Ovary (tissue), 7 donors: ENCODE measurements at regions not wholly inside any gene's neighbourhood (a gene's known extent, or its start where the extent isn't known, plus 50 kb on each side); places are given as distances from the start of the nearest gene placed in this dataset.

Source experiments
- DNase-seq, 5 donors: peaks; one replicate each; pipeline ENCODE4 v3.0.0-alpha.2; 2019 to 2020
- H3K27ac ChIP-seq, 2 donors: fragments of 200-600 bp; one replicate each; pipeline versions ENCODE4 v1.5.1 to v1.8.0; 2019 to 2022
- H3K27me3 ChIP-seq: fragments of 200-600 bp; one replicate; pipeline ENCODE4 v1.8.0; 2022
- H3K36me3 ChIP-seq: fragments of 200-600 bp; sonication (generic); one replicate; pipeline ENCODE4 v1.5.1; 2019
- H3K4me1 ChIP-seq: one replicate; pipeline ENCODE4 v1.8.1; 2013; ENCODE audit warnings: mild to moderate bottlenecking, moderate library complexity; ENCODE audit not compliant: insufficient read depth
- H3K4me3 ChIP-seq: fragments of 200-600 bp; sonication (generic); one replicate; pipeline ENCODE4 v1.5.1; 2017
- H3K9me3 ChIP-seq, 2 donors: fragments of 200-600 bp in 1 of 2; sonication (generic) in 1 of 2; one replicate each; pipeline versions ENCODE4 v1.5.1 to v1.8.1; 2013 to 2019; ENCODE audit warnings: mild to moderate bottlenecking in 1 of 2, moderate library complexity in 1 of 2
- EP300 ChIP-seq: sonication (generic); formaldehyde crosslinking; IDR thresholded peaks from one replicate; pipeline ENCODE4 v1.6.1; 2017; ENCODE audit warnings: antibody characterized with exemption
- POLR2A ChIP-seq: fragments of 450-650 bp; IDR thresholded peaks from one replicate; pipeline ENCODE4 v1.6.1; 2017; ENCODE audit warnings: antibody characterized with exemption, mild to moderate bottlenecking, moderate library complexity
- WGBS, 3 donors: extraction: QIAGEN DNeasy Blood & Tissue Kit in 1 of 3; methylation state at CpG; one replicate each; pipeline versions ENCODE4 v1.1.5 to v1.1.7; 2013 to 2017; 5-methylcytosine and 5-hydroxymethylcytosine counted together
- intact Hi-C, 4 donors: fragments of 100-400 bp; cut with DNase I; formaldehyde crosslinking; loops; one replicate each; pipeline versions ENCODE4 v1.11.0 to v1.15.1; 2022 to 2023
- TF ChIP-seq, protein P1 (sequence below), 3 donors: fragments of 450-650 bp in 2 of 3; fragments of 200-600 bp in 1 of 3; IDR thresholded peaks; one replicate each; pipeline versions ENCODE4 v1.5.1 to v1.8.0; 2016 to 2022; ENCODE audit warnings: antibody characterized with exemption in 3 of 3, mild to moderate bottlenecking in 1 of 3
- donor health status: DM: no; HTN: no; CAD: no; lungs with moderate emphysema.
- donor health status: DM: no; HTN: no; CAD: no.
- donor health status: Bipolar disorder and iron deficiency.
- donor health status: DM: no; HTN: no; CAD: no.
- donor health status: DM: yes; HTN: yes; CAD: no.

DNA sequence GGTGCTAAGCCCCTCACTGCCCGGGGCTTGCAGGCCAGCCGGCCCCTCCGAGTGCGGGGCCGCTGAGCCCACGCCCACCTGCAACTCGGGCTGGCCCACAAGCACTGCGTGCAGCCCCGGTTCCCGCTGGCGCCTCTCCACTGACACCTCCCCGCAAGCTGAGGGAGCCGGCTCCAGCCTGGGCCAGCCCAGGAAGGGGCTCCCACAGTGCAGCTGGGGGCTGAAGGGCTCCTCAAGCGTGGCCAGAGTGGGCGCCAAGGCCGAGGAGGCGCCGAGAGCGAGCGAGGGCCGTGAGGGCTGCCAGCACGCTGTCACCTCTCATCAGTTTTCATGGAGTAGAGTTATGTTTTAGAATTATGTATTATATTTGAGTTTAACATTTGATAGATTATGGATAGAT lies 176.5 kb upstream of the FAM78B start:
- 90 to 96% (median 91%) methylated on average over 18 to 22 of the region's 22 CpGs for WGBS, 3 donors

DNA sequence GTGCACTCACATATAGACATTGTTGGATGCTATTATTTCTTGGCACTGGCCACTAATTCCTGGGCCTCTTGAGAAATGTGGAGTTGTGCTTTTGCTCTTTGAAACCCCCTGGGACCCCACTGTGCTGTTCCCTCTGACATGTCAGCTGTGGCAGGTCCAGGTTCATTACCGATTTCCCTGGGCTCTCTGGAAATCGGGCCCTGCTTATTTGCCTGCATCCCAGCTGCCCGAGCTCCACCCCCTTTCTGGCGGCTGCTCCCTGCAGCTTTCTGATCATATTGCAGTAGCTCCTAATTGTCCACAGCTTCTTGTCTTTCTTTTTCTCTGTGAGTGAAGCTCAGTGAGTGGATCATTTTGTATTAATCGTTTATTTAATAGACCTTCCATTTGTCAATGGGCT lies 183.7 kb upstream of the FAM78B start:
- intact Hi-C loops, result no loop called here
- DNase-seq, result no peak
- 41 to 49% (median 45%) methylated on average over 5 of the region's 5 CpGs for WGBS, 3 donors
- no peak overlapping the region for H3K27ac ChIP-seq
- no peaks in the 10 kb centered on the region for H3K4me1 ChIP-seq
- TF ChIP-seq EP300 (no peak), POLR2A (no peak)
- TF ChIP-seq, protein P1, sequence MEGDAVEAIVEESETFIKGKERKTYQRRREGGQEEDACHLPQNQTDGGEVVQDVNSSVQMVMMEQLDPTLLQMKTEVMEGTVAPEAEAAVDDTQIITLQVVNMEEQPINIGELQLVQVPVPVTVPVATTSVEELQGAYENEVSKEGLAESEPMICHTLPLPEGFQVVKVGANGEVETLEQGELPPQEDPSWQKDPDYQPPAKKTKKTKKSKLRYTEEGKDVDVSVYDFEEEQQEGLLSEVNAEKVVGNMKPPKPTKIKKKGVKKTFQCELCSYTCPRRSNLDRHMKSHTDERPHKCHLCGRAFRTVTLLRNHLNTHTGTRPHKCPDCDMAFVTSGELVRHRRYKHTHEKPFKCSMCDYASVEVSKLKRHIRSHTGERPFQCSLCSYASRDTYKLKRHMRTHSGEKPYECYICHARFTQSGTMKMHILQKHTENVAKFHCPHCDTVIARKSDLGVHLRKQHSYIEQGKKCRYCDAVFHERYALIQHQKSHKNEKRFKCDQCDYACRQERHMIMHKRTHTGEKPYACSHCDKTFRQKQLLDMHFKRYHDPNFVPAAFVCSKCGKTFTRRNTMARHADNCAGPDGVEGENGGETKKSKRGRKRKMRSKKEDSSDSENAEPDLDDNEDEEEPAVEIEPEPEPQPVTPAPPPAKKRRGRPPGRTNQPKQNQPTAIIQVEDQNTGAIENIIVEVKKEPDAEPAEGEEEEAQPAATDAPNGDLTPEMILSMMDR (IDR thresholded peaks at IDR 0.05), result no peak
- H3K4me3 ChIP-seq, result no peak overlapping the region
- no peaks in the 10 kb centered on the region for H3K9me3 ChIP-seq
- H3K36me3 ChIP-seq, result no peaks in the 10 kb centered on the region
- H3K27me3 ChIP-seq, result no peaks in the 10 kb centered on the region

More for the DNA sequence above, 176.5 kb upstream of the FAM78B start:
- TF ChIP-seq EP300, result no peak
- TF ChIP-seq, protein P1 (IDR thresholded peaks at IDR 0.05), result no peak
- TF ChIP-seq POLR2A, result no peak
- no peaks in the 10 kb centered on the region for H3K4me1 ChIP-seq
- DNase-seq, result no peak
- intact Hi-C loops, result no loop called here
- H3K27ac ChIP-seq, result no peak overlapping the region
- H3K27me3 ChIP-seq, result no peaks in the 10 kb centered on the region
- no peaks in the 10 kb centered on the region for H3K9me3 ChIP-seq
- no peak overlapping the region for H3K4me3 ChIP-seq
- H3K36me3 ChIP-seq, result no peaks in the 10 kb centered on the region

DNA sequence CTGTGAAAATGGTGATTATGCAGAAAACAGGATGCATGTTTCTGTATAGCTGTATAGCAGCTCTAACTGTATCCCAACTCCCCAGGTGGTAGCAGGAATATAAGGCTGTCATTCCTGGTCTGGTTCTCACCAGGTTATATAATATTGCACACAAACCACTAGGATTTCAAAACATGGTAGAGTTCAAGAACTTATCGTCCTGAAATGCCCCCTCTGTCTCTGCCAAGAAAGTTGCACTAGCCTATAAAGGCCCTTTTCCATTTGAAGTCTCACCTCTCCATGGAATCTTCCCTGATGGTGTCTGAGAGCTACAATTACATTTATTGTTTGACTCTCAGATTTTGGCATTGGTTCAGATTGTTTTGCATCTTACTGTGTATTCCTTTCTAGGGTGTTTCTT lies 184.9 kb upstream of the FAM78B start:
- intact Hi-C loops, result no loop called here
- Histone ChIP-seq H3K9me3 (no peaks in the 10 kb centered on the region), H3K4me1 (no peaks in the 10 kb centered on the region), H3K36me3 (no peaks in the 10 kb centered on the region), H3K27ac (no peak overlapping the region), H3K27me3 (no peaks in the 10 kb centered on the region), H3K4me3 (no peak overlapping the region)
- TF ChIP-seq, protein P1 (IDR thresholded peaks at IDR 0.05), result no peak
- TF ChIP-seq EP300, result no peak
- no peak for TF ChIP-seq POLR2A
- 34 to 52% (median 49%) methylated on average over 1 of the region's 1 CpG for WGBS, 3 donors
- DNase-seq, result no peak

DNA sequence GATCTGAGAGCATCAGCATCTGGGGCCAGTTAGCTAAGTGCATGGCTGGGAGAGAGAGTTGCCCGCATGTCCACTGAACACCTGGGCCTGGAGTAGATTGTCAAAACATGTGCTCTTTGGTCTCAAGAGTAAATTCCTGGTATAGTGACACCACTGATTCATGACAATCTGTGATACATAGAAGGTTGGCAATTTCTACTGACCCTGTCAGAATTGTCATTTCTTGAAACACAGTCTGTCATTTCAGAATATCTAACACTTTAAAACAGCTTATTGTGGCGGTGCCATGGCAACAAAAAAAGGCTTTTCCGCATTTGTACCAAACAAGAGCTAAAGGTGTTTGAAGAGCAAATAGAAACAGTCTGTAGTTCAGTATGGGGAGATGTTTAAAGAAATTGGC lies 186.4 kb upstream of the FAM78B start:
- no peaks in the 10 kb centered on the region for H3K36me3 ChIP-seq
- TF ChIP-seq, protein P1 (IDR thresholded peaks at IDR 0.05), result no peak
- TF ChIP-seq EP300 (no peak), POLR2A (no peak)
- intact Hi-C loops, result no loop called here
- no peaks in the 10 kb centered on the region for H3K4me1 ChIP-seq
- 84 to 95% (median 88%) methylated on average over 3 of the region's 3 CpGs for WGBS, 3 donors
- H3K9me3 ChIP-seq, result no peaks in the 10 kb centered on the region
- H3K4me3 ChIP-seq, result no peak overlapping the region
- no peak for DNase-seq
- H3K27me3 ChIP-seq, result no peaks in the 10 kb centered on the region
- no peak overlapping the region for H3K27ac ChIP-seq

DNA sequence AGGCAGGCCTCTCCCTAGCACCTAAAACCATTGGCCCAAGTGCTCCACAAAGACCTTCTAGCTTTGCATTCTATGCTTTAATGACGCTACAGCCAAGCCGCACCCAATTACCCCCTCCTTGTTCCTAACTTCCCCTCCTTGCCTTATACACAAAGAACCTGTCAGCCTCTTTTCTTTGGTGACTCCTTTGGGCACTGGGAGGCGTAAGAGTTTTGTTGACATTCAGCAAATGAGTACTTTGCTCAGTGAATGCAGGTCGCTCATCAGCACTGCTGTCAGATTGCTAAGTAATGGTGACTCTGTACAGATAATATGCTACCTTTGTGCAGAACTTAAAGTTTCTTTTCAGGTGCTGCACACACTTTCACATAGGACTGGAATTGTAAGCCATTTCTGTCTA lies 187.6 kb upstream of the FAM78B start:
- no peak overlapping the region for H3K27ac ChIP-seq
- WGBS, 3 donors, result 46 to 51% (median 50%) methylated on average over 4 of the region's 4 CpGs
- no peaks in the 10 kb centered on the region for H3K4me1 ChIP-seq
- H3K4me3 ChIP-seq, result no peak overlapping the region
- H3K27me3 ChIP-seq, result no peaks in the 10 kb centered on the region
- intact Hi-C loops, result no loop called here
- TF ChIP-seq EP300 (no peak), POLR2A (no peak)
- TF ChIP-seq, protein P1 (IDR thresholded peaks at IDR 0.05), result no peak
- H3K9me3 ChIP-seq, result no peaks in the 10 kb centered on the region
- no peaks in the 10 kb centered on the region for H3K36me3 ChIP-seq
- no peak for DNase-seq
